ENCODE measurements at regions not wholly inside any gene's neighbourhood (a gene's known extent, or its start where the extent isn't known, plus 50 kb on each side); places are given as distances from the start of the nearest gene placed in this dataset.

DNA sequence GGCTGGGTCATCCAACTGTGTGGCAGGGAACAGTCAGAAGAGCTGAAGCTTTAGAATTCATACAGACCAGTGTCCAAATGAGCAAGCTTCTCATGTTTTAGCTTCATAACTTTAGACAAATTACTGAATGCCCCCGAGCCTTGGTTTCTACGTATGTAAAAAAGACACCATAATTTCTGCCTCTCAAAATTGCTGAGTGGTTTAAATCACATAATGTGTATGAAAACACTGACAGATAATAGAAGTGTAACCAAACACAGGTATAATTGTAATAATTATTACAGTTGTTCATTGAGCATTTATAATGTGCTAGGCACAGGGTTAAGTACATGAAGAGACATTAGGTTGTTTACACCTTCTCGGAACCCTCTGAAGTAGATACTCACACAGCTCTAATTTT, 207.2 kb downstream of the IGSF11 start:
- no peak for ATAC-seq
- Mint-ChIP-seq H3K27ac (no peak overlapping the region), H3K4me3 (no peak overlapping the region), H3K9me3 (no peaks in the 10 kb centered on the region), H3K36me3 (no peaks in the 10 kb centered on the region), H3K4me1 (no peaks in the 10 kb centered on the region), H3K27me3 (peaks cover 2 to 30% (median 19%) of the 10 kb centered on the region in 5 donors)
- H3K4me1 ChIP-seq (ENCODE audit: control insufficient read depth in 2 of 2, insufficient read depth in 2 of 2, low read length in 2 of 2), result no peaks in the 10 kb centered on the region
- peaks cover 0 to 2% of the 10 kb centered on the region in 2 donors for H3K27me3 ChIP-seq (ENCODE audit: control insufficient read depth in 2 of 2, insufficient read depth in 2 of 2, low read length in 2 of 2)
- POLR2A ChIA-PET, result no interaction called here
- CTCF ChIA-PET, result interaction anchor here (0.5 kb wide), 1 partner anchor 1982 kb away, joined by 4 read pairs; no protein-coding TSS in a partner anchor
- no peak overlapping the region for H3K4me3 ChIP-seq (ENCODE audit: low read length)
- DNase-seq, result no peak
- no peaks in the 10 kb centered on the region for H3K36me3 ChIP-seq (ENCODE audit: control insufficient read depth in 2 of 3, insufficient read depth in 3 of 3, low read length in 3 of 3)
- intact Hi-C loops (cut with micrococcal nuclease), result no loop called here
- H3K9me3 ChIP-seq (ENCODE audit: control insufficient read depth in 2 of 3, low read length in 3 of 3), result no peaks in the 10 kb centered on the region
- no peak overlapping the region for H3K27ac ChIP-seq (ENCODE audit: low read depth, low read length)

DNA sequence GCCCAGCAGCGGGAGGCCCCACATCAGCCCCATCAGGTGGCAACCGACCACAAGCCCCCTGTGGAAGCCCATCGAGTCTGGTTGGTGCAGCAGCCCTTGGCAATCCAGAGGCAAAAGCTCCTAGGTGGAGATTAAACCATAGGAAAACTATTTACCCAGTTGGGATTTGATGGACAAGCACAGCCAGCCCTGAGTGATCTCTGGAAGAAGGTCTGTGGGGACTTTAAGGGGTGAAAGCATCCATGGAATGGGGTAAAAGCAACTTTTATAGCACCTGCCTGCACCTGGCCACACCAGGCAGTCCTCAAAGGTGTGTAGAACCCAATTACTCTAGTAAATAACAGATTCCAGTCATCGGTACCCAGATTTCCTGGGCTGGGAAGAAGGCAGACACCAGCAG, 206.3 kb downstream of the IGSF11 start:
- H3K9me3 Mint-ChIP-seq, result no peaks in the 10 kb centered on the region
- Histone ChIP-seq H3K27me3 (ENCODE audit: control insufficient read depth in 2 of 2, insufficient read depth in 2 of 2, low read length in 2 of 2) (peaks cover 0 to 2% of the 10 kb centered on the region in 2 donors), H3K9me3 (ENCODE audit: control insufficient read depth in 2 of 3, low read length in 3 of 3) (no peaks in the 10 kb centered on the region), H3K4me1 (ENCODE audit: control insufficient read depth in 2 of 2, insufficient read depth in 2 of 2, low read length in 2 of 2) (no peaks in the 10 kb centered on the region), H3K27ac (ENCODE audit: low read depth, low read length) (no peak overlapping the region), H3K4me3 (ENCODE audit: low read length) (no peak overlapping the region), H3K36me3 (ENCODE audit: control insufficient read depth in 2 of 3, insufficient read depth in 3 of 3, low read length in 3 of 3) (no peaks in the 10 kb centered on the region)
- H3K36me3 Mint-ChIP-seq, result no peaks in the 10 kb centered on the region
- ChIA-PET POLR2A (no interaction called here), CTCF (no interaction called here)
- H3K4me3 Mint-ChIP-seq, result no peak overlapping the region
- intact Hi-C loops (cut with micrococcal nuclease), result no loop called here
- DNase-seq, result no peak
- no peak overlapping the region for H3K27ac Mint-ChIP-seq
- peaks cover 2 to 30% (median 24%) of the 10 kb centered on the region in 5 donors for H3K27me3 Mint-ChIP-seq
- ATAC-seq, result no peak
- H3K4me1 Mint-ChIP-seq, result no peaks in the 10 kb centered on the region

DNA sequence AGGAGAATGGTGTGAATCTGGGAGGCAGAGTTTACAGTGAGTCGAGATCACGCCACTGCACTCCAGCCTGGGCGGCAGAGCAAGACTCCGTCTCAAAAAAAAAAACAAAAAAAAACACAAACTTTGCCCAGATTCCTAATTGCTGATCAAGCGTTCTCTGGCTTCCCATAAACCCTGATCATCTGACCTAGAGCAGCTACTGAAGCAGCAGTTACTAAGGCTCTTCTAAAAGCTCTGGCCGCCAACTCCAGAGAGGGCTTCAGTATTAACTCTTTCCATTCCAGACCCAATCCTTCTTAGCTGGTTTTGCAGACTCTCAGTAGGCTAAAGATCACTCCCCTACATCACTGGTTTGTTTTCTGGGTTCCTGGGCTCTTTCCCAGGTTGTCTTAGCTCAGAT, 201.6 kb downstream of the IGSF11 start:
- CTCF ChIA-PET, result no interaction called here
- Histone ChIP-seq H3K27ac (ENCODE audit: low read depth, low read length) (no peak overlapping the region), H3K9me3 (ENCODE audit: control insufficient read depth in 2 of 3, low read length in 3 of 3) (no peaks in the 10 kb centered on the region), H3K36me3 (ENCODE audit: control insufficient read depth in 2 of 3, insufficient read depth in 3 of 3, low read length in 3 of 3) (no peaks in the 10 kb centered on the region), H3K4me3 (ENCODE audit: low read length) (no peak overlapping the region), H3K4me1 (ENCODE audit: control insufficient read depth in 2 of 2, insufficient read depth in 2 of 2, low read length in 2 of 2) (no peaks in the 10 kb centered on the region), H3K27me3 (ENCODE audit: control insufficient read depth in 2 of 2, insufficient read depth in 2 of 2, low read length in 2 of 2) (peaks cover 0 to 2% of the 10 kb centered on the region in 2 donors)
- intact Hi-C loops (cut with micrococcal nuclease), result no loop called here
- ATAC-seq, result no peak
- POLR2A ChIA-PET, result no interaction called here
- no peaks in the 10 kb centered on the region for H3K4me1 Mint-ChIP-seq
- no peaks in the 10 kb centered on the region for H3K36me3 Mint-ChIP-seq
- no peak overlapping the region for H3K4me3 Mint-ChIP-seq
- H3K27ac Mint-ChIP-seq, result no peak overlapping the region
- peaks cover 0 to 15% (median 4%) of the 10 kb centered on the region in 11 donors for H3K9me3 Mint-ChIP-seq
- DNase-seq, result no peak
- peaks cover 2 to 39% (median 35%) of the 10 kb centered on the region in 5 donors for H3K27me3 Mint-ChIP-seq

DNA sequence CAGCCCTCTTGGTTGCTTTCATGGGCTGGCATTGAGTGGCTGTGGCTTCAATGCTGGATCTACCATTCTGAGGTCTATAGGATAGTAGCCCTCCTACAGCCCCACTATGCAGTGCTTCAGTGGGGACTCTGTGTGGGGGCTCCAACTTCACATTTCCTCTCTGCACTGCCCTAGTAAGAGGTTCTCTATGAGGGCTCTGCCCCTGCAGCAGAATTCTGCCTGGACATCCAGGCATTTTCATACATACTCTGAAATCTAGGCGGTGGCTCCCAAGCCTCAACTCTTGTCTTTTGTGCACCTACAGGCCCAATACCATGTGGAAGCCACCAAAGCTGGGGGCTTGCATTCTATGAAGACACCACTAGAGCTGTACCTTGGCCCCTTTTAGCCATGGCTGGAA, 195.8 kb downstream of the IGSF11 start:
- Histone ChIP-seq H3K9me3 (ENCODE audit: control insufficient read depth in 2 of 3, low read length in 3 of 3) (peaks cover 0 to 33% (median 0%) of the 10 kb centered on the region in 3 experiments), H3K27ac (ENCODE audit: low read depth, low read length) (no peak overlapping the region), H3K4me3 (ENCODE audit: low read length) (no peak overlapping the region), H3K27me3 (ENCODE audit: control insufficient read depth in 2 of 2, insufficient read depth in 2 of 2, low read length in 2 of 2) (no peaks in the 10 kb centered on the region), H3K36me3 (ENCODE audit: control insufficient read depth in 2 of 3, insufficient read depth in 3 of 3, low read length in 3 of 3) (no peaks in the 10 kb centered on the region), H3K4me1 (ENCODE audit: control insufficient read depth in 2 of 2, insufficient read depth in 2 of 2, low read length in 2 of 2) (no peaks in the 10 kb centered on the region)
- H3K27me3 Mint-ChIP-seq, result peaks cover 0 to 31% (median 21%) of the 10 kb centered on the region in 5 donors
- DNase-seq, result no peak
- ChIA-PET POLR2A (no interaction called here), CTCF (no interaction called here)
- no peak for ATAC-seq
- peaks cover 0 to 9% (median 0%) of the 10 kb centered on the region in 5 donors for H3K36me3 Mint-ChIP-seq
- H3K9me3 Mint-ChIP-seq, result peaks cover 8 to 59% (median 32%) of the 10 kb centered on the region in 11 donors
- H3K27ac Mint-ChIP-seq, result no peak overlapping the region
- no peak overlapping the region for H3K4me3 Mint-ChIP-seq
- intact Hi-C loops (cut with micrococcal nuclease), result no loop called here
- H3K4me1 Mint-ChIP-seq, result no peaks in the 10 kb centered on the region

DNA sequence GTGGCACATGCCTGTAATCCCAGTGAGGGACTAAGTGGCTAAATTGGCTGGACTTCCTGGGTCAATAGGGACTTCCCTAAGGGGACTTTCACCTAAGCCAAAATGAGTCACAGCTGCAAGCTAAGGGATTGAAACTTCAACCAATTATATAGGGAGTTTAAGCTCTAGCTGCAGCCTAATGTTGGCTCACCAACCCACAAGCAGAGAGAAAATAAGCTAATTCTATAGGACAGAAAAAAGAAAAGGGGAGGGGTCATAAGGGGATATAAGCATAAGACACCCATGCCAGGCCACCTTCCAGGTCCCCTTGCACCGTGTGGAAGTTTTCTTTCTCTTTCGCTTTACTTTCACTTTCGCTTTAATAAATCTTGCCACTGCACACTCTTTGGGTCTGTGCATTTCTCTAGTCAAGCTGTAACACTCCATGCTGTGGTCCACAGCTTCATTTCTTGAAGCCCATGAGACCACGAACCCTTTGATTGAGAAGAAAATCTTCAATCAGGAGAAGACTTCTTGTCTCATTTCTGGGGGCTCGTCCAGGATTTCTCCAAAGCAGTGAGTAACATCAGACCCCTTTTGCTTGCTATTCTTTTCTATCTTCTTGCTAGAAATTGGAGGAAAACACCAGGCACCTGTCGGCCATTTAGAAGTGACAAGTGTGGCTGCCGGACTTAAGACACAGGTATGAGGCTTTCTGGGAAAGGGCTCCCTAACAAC, 192.3 kb downstream of the IGSF11 start:
- no peaks in the 10 kb centered on the region for H3K4me1 Mint-ChIP-seq
- no peak for DNase-seq
- no peaks in the 10 kb centered on the region for H3K4me1 ChIP-seq (ENCODE audit: control insufficient read depth in 2 of 2, insufficient read depth in 2 of 2, low read length in 2 of 2)
- no peaks in the 10 kb centered on the region for H3K27me3 ChIP-seq (ENCODE audit: control insufficient read depth in 2 of 2, insufficient read depth in 2 of 2, low read length in 2 of 2)
- peaks cover 0 to 15% (median 9%) of the 10 kb centered on the region in 5 donors for H3K27me3 Mint-ChIP-seq
- no peak overlapping the region for H3K4me3 ChIP-seq (ENCODE audit: low read length)
- ATAC-seq, result no peak
- H3K36me3 ChIP-seq (ENCODE audit: control insufficient read depth in 2 of 3, insufficient read depth in 3 of 3, low read length in 3 of 3), result no peaks in the 10 kb centered on the region
- H3K9me3 ChIP-seq (ENCODE audit: control insufficient read depth in 2 of 3, low read length in 3 of 3), result peaks cover 0 to 35% (median 0%) of the 10 kb centered on the region in 3 experiments
- intact Hi-C loops (cut with micrococcal nuclease), result no loop called here
- ChIA-PET CTCF (no interaction called here), POLR2A (interaction anchor here (0.6 kb wide), 1 partner anchor 77 kb away, joined by 3 read pairs; no protein-coding TSS in a partner anchor)
- H3K27ac ChIP-seq (ENCODE audit: low read depth, low read length), result no peak overlapping the region
- no peak overlapping the region for H3K4me3 Mint-ChIP-seq
- no peak overlapping the region for H3K27ac Mint-ChIP-seq
- peaks cover 0 to 9% (median 0%) of the 10 kb centered on the region in 5 donors for H3K36me3 Mint-ChIP-seq
- peaks cover 8 to 69% (median 28%) of the 10 kb centered on the region in 11 donors for H3K9me3 Mint-ChIP-seq

DNA sequence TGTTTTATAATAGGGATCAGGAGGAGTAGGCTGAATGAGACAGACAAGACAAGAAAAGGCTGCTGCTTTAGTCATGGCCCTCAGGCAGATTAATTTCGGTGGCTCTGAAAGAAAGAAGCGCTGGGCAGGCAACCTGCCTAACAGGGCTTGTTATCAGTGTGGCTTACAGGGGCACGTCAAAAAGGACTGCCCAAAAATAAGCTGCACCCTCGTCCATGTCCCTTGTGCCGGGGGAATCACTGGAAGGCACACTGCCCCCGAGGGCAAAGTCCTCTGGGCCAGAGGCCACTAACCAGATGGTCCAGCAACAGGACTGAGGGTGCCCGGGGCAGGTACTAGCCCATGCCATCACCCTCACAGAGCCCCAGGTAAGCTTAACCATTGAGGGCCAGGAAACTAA, 188.5 kb downstream of the IGSF11 start:
- ChIA-PET CTCF (no interaction called here), POLR2A (no interaction called here)
- Mint-ChIP-seq H3K27ac (no peak overlapping the region), H3K4me3 (no peak overlapping the region), H3K27me3 (peaks cover 0 to 3% (median 0%) of the 10 kb centered on the region in 5 donors), H3K9me3 (peaks cover 3 to 40% (median 22%) of the 10 kb centered on the region in 11 donors), H3K4me1 (no peaks in the 10 kb centered on the region), H3K36me3 (no peaks in the 10 kb centered on the region)
- no peak overlapping the region for H3K27ac ChIP-seq (ENCODE audit: low read depth, low read length)
- no peak for ATAC-seq
- no peak for DNase-seq
- no peaks in the 10 kb centered on the region for H3K36me3 ChIP-seq (ENCODE audit: control insufficient read depth in 2 of 3, insufficient read depth in 3 of 3, low read length in 3 of 3)
- peaks cover 0 to 20% (median 0%) of the 10 kb centered on the region in 3 experiments for H3K9me3 ChIP-seq (ENCODE audit: control insufficient read depth in 2 of 3, low read length in 3 of 3)
- H3K4me3 ChIP-seq (ENCODE audit: low read length), result no peak overlapping the region
- intact Hi-C loops (cut with micrococcal nuclease), result no loop called here
- no peaks in the 10 kb centered on the region for H3K4me1 ChIP-seq (ENCODE audit: control insufficient read depth in 2 of 2, insufficient read depth in 2 of 2, low read length in 2 of 2)
- H3K27me3 ChIP-seq (ENCODE audit: control insufficient read depth in 2 of 2, insufficient read depth in 2 of 2, low read length in 2 of 2), result peaks cover 0 to 4% of the 10 kb centered on the region in 2 donors

Data from naive thymus-derived CD4-positive, alpha-beta T cell (primary cell).